ENCODE measurements at regions not wholly inside any gene's neighbourhood (a gene's known extent, or its start where the extent isn't known, plus 50 kb on each side); places are given as distances from the start of the nearest gene placed in this dataset.
"Not testable (repeated sequence)": the region's sequence is repeated elsewhere in the genome, so short reads cannot be mapped to it uniquely, and the experiment has no call there.

GRCh38 chr12:84397846-84398245, 514.8 kb downstream of the SLC6A15 start:
- no peak overlapping the region for H3K4me3 ChIP-seq
- H3K9me3 ChIP-seq, result no peaks in the 10 kb centered on the region
- no peaks in the 10 kb centered on the region for H3K36me3 ChIP-seq (replicated peaks in 1 of 2; ENCODE audit: insufficient read depth in 1 of 2, low read depth in 2 of 2)
- no peaks in the 10 kb centered on the region for H3K27me3 ChIP-seq
- H3K27ac ChIP-seq, result no peak overlapping the region
- DNase-seq (no peak), ATAC-seq (no peak)
- TF ChIP-seq POLR2A (IDR thresholded peaks at IDR 0.05) (no peak), CTCF (IDR thresholded peaks at IDR 0.05) (no peak)
- H3K4me1 ChIP-seq, result no peaks in the 10 kb centered on the region
- intact Hi-C loops (cut with DNase I), result no loop called here

- TF ChIP-seq CTCF (IDR thresholded peaks at IDR 0.05) (peak in 4 of 7 experiments; percentile 11 to 44 (median 36)), POLR2A (IDR thresholded peaks at IDR 0.05) (no peak)
- intact Hi-C loops (cut with DNase I), result no loop called here
- H3K27me3 ChIP-seq, result no peaks in the 10 kb centered on the region
- no peak overlapping the region for H3K4me3 ChIP-seq
- 83 to 95% methylated on average over 1 of the region's 1 CpG for WGBS, 2 donors
- no peaks in the 10 kb centered on the region for H3K36me3 ChIP-seq (replicated peaks in 1 of 2; ENCODE audit: insufficient read depth in 1 of 2, low read depth in 2 of 2)
- ATAC-seq (no peak), DNase-seq (no peak)
- no peaks in the 10 kb centered on the region for H3K9me3 ChIP-seq
- no peaks in the 10 kb centered on the region for H3K4me1 ChIP-seq
- H3K27ac ChIP-seq, result no peak overlapping the region
These were observed 515.3 kb downstream of the SLC6A15 start for GRCh38 chr12:84397263-84397662.

GRCh38 chr12:84391176-84391575, 521.4 kb downstream of the SLC6A15 start:
- H3K4me3 ChIP-seq; ATAC-seq; H3K27me3 ChIP-seq; H3K4me1 ChIP-seq; intact Hi-C loops (cut with DNase I); H3K36me3 ChIP-seq (replicated peaks in 1 of 2; ENCODE audit: insufficient read depth in 1 of 2, low read depth in 2 of 2); H3K9me3 ChIP-seq; H3K27ac ChIP-seq; DNase-seq: not testable (repeated sequence)

GRCh38 chr12:84384384-84384783, 528.2 kb downstream of the SLC6A15 start:
- no peak overlapping the region for H3K4me3 ChIP-seq
- 78 to 96% methylated on average over 1 of the region's 1 CpG for WGBS, 2 donors
- H3K4me1 ChIP-seq, result no peaks in the 10 kb centered on the region
- intact Hi-C loops (cut with DNase I), result no loop called here
- DNase-seq (no peak), ATAC-seq (no peak)
- no peaks in the 10 kb centered on the region for H3K9me3 ChIP-seq
- TF ChIP-seq CTCF (IDR thresholded peaks at IDR 0.05) (no peak), POLR2A (IDR thresholded peaks at IDR 0.05) (no peak)
- H3K27me3 ChIP-seq, result no peaks in the 10 kb centered on the region
- no peak overlapping the region for H3K27ac ChIP-seq
- no peaks in the 10 kb centered on the region for H3K36me3 ChIP-seq (replicated peaks in 1 of 2; ENCODE audit: insufficient read depth in 1 of 2, low read depth in 2 of 2)

- H3K4me1 ChIP-seq; ATAC-seq; H3K9me3 ChIP-seq; DNase-seq; H3K27me3 ChIP-seq; intact Hi-C loops (cut with DNase I); H3K4me3 ChIP-seq; H3K27ac ChIP-seq; H3K36me3 ChIP-seq (replicated peaks in 1 of 2; ENCODE audit: insufficient read depth in 1 of 2, low read depth in 2 of 2): not testable (repeated sequence)
- WGBS, 2 donors, result 64 to 78% methylated on average over 1 of the region's 1 CpG
These were observed 530.1 kb downstream of the SLC6A15 start for GRCh38 chr12:84382486-84382885.

GRCh38 chr12:84376320-84376719, 536.3 kb downstream of the SLC6A15 start:
- no peaks in the 10 kb centered on the region for H3K36me3 ChIP-seq (replicated peaks in 1 of 2; ENCODE audit: insufficient read depth in 1 of 2, low read depth in 2 of 2)
- no peak for TF ChIP-seq CTCF (IDR thresholded peaks at IDR 0.05)
- no peak for TF ChIP-seq POLR2A (IDR thresholded peaks at IDR 0.05)
- WGBS, 2 donors, result 44 to 62% methylated on average over 1 of the region's 1 CpG
- intact Hi-C loops (cut with DNase I), result no loop called here
- no peaks in the 10 kb centered on the region for H3K4me1 ChIP-seq
- ATAC-seq, result no peak
- H3K27ac ChIP-seq, result no peak overlapping the region
- no peaks in the 10 kb centered on the region for H3K9me3 ChIP-seq
- H3K27me3 ChIP-seq, result no peaks in the 10 kb centered on the region
- no peak for DNase-seq
- no peak overlapping the region for H3K4me3 ChIP-seq
